ENCODE measurements at regions not wholly inside any gene's neighbourhood (a gene's known extent, or its start where the extent isn't known, plus 50 kb on each side); places are given as distances from the start of the nearest gene placed in this dataset.

- TF ChIP-seq CTCF (IDR thresholded peaks at IDR 0.05) (no peak), POLR2A (IDR thresholded peaks at IDR 0.05) (no peak)
Observed at GRCh38 chr2:236795169-236795860, 225.7 kb downstream of the ACKR3 start.

All from body of pancreas (tissue), 4 donors.